IPS DF 6.9 (cell line): ENCODE measurements at regions not wholly inside any gene's neighbourhood (a gene's known extent, or its start where the extent isn't known, plus 50 kb on each side); places are given as distances from the start of the nearest gene placed in this dataset.

Experiments
- DNase-seq: peaks from one replicate; pipeline ENCODE4 v3.0.0-alpha.2; 2013; ENCODE audit warnings: low read depth, low spot score
- H3K27ac ChIP-seq: one replicate; pipeline ENCODE4 v1.5.1; 2013; ENCODE audit warnings: low read length, control low read depth
- H3K27me3 ChIP-seq: 2 replicates; pipeline ENCODE4 v1.6.1; 2013; ENCODE audit warnings: mild to moderate bottlenecking, low read length; ENCODE audit not compliant: control insufficient read depth, insufficient read depth
- H3K36me3 ChIP-seq: 2 replicates; pipeline ENCODE4 v1.6.1; 2013; ENCODE audit warnings: low read length; ENCODE audit not compliant: control insufficient read depth, insufficient read depth
- H3K4me1 ChIP-seq: 2 replicates; pipeline ENCODE4 v1.6.1; 2013; ENCODE audit warnings: low read length; ENCODE audit not compliant: control insufficient read depth, insufficient read depth
- H3K4me3 ChIP-seq: 2 replicates; pipeline ENCODE4 v1.5.1; 2013; ENCODE audit warnings: mild to moderate bottlenecking, low read length
- H3K9me3 ChIP-seq: 2 replicates; pipeline ENCODE4 v1.6.1; 2013; ENCODE audit warnings: low read length, inconsistent platforms; ENCODE audit not compliant: control insufficient read depth, insufficient read depth
- WGBS: extraction: QIAGEN DNeasy Blood & Tissue Kit; methylation state at CpG from one replicate; pipeline ENCODE4 v1.1.7; 2013; ENCODE audit warnings: mixed read lengths, missing lambda C conversion rate; ENCODE audit not compliant: insufficient read length, insufficient coverage; 5-methylcytosine and 5-hydroxymethylcytosine counted together

DNA sequence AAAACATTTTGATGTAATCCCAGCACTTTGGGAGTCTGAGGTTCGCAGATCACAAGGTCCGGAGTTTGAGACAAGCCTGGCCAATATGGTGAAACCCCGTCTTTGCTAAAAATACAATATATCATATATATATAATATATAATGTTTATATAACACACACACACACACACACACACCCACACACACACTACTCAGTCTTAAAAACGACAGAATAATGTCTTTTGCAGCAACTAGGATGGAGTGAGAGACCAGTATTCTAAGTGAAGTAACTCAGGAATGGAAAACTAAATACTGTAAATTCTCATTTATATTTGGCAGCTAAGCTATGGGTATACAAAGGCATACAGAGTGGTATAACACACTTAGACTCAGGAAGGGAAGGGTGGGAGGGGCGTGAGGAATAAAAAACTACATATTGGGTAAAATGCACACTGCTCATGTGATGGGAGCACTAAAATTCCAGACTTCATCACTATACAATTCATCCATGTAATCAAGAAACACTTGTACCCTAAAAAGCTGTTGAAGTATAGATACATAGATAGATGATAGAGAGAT, 231.2 kb upstream of the SEMA3A start:
- H3K9me3 ChIP-seq, result no peaks in the 10 kb centered on the region
- H3K4me1 ChIP-seq, result no peaks in the 10 kb centered on the region
- no CpG with 5 or more reads among the region's 5 CpGs for WGBS
- DNase-seq, result no peak
- no peak overlapping the region for H3K4me3 ChIP-seq
- H3K27ac ChIP-seq, result no peak overlapping the region
- no peaks in the 10 kb centered on the region for H3K36me3 ChIP-seq
- H3K27me3 ChIP-seq, result no peaks in the 10 kb centered on the region

DNA sequence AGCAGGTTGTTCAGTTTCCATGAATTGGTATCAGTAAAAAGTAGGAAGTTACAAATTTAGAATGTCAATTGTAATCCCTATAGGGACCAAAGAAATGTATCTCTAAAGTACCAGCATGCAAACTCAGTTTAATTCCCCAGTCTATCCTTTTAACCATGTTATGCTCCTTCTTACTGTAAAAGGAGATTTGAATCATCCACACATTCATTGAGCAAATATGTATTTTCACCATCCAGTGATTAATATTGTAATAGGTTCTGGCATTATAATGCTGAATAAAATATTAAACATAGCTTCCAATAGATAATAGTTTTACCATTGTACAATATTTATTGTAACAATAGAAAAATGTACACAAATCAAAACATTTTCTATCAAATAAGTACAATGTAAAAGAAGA, 228.2 kb upstream of the SEMA3A start:
- H3K9me3 ChIP-seq, result no peaks in the 10 kb centered on the region
- no peak for DNase-seq
- H3K27me3 ChIP-seq, result no peaks in the 10 kb centered on the region
- H3K27ac ChIP-seq, result no peak overlapping the region
- H3K36me3 ChIP-seq, result no peaks in the 10 kb centered on the region
- H3K4me1 ChIP-seq, result no peaks in the 10 kb centered on the region
- no peak overlapping the region for H3K4me3 ChIP-seq

DNA sequence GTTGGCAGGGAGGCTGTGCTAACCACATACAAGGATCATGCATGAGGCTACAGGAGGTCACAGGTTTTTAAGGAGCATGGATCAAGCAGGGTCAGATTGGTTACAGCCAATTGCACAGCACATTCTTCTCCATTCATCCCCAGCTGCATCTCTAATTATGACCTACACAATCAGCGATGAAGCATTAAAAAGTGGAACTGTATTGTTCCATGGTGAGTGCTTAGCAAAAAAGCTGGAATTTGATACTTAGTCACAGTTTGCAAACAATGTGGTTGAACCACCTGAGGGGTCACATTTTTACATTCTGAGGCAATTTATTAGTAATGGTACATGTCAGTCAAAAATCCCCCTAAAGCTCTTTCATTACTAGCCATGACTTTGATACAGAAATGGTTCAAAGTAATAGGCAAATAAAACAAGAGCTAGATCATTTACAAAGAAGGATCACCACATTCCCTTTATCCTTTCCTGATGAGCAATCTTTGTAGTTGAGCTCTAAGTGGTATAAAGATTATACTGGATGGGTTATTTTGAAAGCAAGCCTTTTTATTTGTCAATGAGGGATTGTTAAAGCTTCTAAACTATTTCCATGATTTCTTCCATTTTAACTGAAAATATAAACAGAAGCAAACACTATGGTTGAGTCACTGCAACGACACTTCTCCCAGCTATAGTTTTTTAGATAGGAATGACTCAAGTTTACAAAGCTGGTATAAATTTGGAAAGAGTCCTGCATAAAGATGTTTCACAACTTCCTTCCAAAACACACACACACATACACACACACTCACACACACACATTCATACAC, 217.8 kb upstream of the SEMA3A start:
- DNase-seq, result no peak
- Histone ChIP-seq H3K9me3 (no peaks in the 10 kb centered on the region), H3K4me1 (peaks cover 2% of the 10 kb centered on the region; the same call in 1 of the 2 replicates), H3K27me3 (no peaks in the 10 kb centered on the region), H3K27ac (no peak overlapping the region), H3K36me3 (no peaks in the 10 kb centered on the region), H3K4me3 (no peak overlapping the region)
- no CpG with 5 or more reads among the region's 2 CpGs for WGBS

DNA sequence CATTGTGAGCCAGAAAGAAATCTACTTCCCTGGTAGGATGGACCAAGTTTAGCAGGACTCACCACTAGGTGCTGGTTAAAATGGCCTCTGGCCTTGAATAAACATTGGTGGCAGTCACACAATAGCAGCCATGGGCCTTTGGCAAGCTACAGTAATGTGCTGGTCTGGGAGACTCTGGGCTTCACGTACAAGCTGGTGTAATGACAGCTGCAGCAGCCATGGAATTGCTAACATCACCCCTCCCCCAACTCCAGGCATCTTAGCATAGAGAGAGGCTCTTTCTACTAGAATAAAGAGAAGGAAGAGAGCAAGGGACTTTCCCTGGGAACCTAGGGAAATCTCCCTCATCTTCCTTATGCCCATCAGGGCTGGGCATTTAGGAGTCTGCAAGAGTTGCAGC, 205.1 kb upstream of the SEMA3A start:
- no peaks in the 10 kb centered on the region; the same call in 1 of the 2 replicates for H3K9me3 ChIP-seq
- H3K4me1 ChIP-seq, result no peaks in the 10 kb centered on the region

DNA sequence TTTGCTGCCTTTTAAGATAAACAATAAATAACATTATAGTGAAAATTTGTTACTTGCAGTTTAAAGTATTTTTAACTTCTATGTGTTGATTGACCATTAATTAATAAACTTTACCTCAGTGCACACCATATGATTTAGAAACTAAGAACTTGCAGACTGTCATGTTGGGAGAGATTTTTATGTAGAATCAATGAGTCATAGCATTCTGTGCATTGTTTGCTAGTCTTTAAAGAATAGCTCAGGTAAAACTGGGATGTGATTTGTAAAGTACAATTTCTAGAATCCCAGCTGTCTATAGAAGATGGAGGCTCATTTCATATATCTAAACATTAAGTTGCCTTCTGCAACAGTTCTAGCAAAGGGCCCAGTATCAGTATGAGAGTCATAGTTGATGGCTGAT, 199.6 kb upstream of the SEMA3A start:
- H3K27me3 ChIP-seq, result no peaks in the 10 kb centered on the region
- no peaks in the 10 kb centered on the region for H3K36me3 ChIP-seq
- no peak for DNase-seq
- no peaks in the 10 kb centered on the region for H3K9me3 ChIP-seq
- H3K4me3 ChIP-seq, result no peak overlapping the region
- H3K27ac ChIP-seq, result no peak overlapping the region
- H3K4me1 ChIP-seq, result no peaks in the 10 kb centered on the region

More for the DNA sequence above, 205.1 kb upstream of the SEMA3A start:
- Histone ChIP-seq H3K27ac (no peak overlapping the region), H3K36me3 (no peaks in the 10 kb centered on the region), H3K4me3 (no peak overlapping the region), H3K27me3 (no peaks in the 10 kb centered on the region)
- no CpG with 5 or more reads among the region's 1 CpG for WGBS
- DNase-seq, result no peak

DNA sequence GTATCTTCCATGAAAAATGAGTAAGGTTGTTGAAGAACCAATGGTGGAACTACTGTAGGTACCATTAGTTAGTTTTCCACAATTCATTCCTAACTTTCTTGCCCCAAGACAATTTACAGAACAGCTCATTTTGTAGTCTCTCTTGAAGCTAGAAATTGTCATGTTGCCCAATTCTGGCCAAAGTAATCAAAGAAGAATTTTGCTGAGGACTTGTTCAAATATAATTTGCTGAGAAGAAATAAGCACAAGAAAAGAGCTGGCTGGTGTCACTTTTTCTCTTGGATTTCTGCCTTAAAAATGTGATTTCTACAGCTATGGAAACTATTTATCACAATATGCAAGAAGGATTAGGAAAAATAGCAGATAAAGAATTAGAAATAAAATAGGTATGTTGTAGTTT, 199.2 kb upstream of the SEMA3A start:
- Histone ChIP-seq H3K27ac (no peak overlapping the region), H3K36me3 (no peaks in the 10 kb centered on the region), H3K4me1 (no peaks in the 10 kb centered on the region), H3K27me3 (no peaks in the 10 kb centered on the region), H3K4me3 (no peak overlapping the region), H3K9me3 (no peaks in the 10 kb centered on the region)
- DNase-seq, result no peak

DNA sequence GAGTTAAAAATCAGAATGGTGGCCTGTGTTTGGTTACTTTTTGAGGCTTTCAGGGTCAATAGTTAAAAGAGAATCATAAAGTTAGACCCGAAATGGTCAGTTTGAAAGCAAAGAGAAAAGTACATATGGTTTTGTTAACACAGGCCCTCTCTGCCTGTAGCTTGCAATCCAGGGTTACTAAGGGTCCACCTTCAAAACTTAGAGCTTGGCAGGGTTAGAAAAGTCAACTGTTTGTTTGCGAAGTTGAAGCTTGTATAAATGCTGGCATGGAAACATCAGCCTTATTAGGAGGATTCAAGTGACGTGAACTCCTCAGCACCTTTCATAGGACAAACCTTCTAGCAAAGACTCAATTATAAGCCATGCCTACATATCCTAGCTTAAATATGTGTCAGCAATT, 196.3 kb upstream of the SEMA3A start:
- H3K9me3 ChIP-seq, result no peaks in the 10 kb centered on the region
- H3K27me3 ChIP-seq, result no peaks in the 10 kb centered on the region
- no peak overlapping the region for H3K4me3 ChIP-seq
- WGBS, result no CpG with 5 or more reads among the region's 3 CpGs
- no peak overlapping the region for H3K27ac ChIP-seq
- no peaks in the 10 kb centered on the region for H3K4me1 ChIP-seq
- no peak for DNase-seq
- no peaks in the 10 kb centered on the region for H3K36me3 ChIP-seq

DNA sequence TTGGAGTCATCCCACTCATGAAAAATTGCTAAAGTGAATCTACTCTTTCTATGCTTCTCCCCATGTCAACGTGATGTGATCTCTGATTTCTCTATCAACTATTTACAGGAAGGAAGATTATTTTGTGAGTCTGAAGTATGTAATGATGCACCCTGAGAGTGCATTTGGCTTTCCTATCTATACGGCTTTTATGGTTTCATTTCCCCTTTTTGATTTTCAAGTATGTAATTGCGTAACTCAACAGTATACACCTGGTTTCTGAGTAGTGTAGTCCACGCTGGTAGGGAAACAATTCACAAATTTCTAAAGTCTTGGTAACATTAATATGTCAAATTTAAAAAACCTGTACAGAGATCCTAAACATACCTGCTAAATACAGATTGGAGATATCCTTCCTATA, 194.7 kb upstream of the SEMA3A start:
- no peaks in the 10 kb centered on the region for H3K36me3 ChIP-seq
- no peak overlapping the region for H3K27ac ChIP-seq
- no CpG with 5 or more reads among the region's 4 CpGs for WGBS
- DNase-seq, result no peak
- H3K27me3 ChIP-seq, result no peaks in the 10 kb centered on the region
- no peak overlapping the region for H3K4me3 ChIP-seq
- no peaks in the 10 kb centered on the region for H3K9me3 ChIP-seq
- H3K4me1 ChIP-seq, result no peaks in the 10 kb centered on the region

DNA sequence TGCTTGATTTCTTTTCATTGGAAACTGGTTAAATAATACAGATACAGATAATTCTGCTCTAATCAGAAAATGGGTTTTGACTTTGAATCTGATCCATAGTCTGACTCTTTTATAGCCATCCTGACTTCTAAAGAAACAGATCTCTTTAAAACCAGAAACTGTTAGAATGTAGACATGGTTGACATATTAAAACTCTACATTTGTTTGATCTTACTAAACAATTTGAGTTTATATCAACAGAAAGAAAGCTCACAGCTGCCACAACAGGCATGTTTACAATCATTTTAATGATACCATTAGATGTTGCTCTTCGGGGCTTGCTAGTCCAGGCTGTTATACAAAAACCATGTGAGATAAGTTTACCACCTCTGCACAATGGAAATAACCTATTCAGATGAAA, 193.0 kb upstream of the SEMA3A start:
- no peak overlapping the region for H3K27ac ChIP-seq
- no peak for DNase-seq

DNA sequence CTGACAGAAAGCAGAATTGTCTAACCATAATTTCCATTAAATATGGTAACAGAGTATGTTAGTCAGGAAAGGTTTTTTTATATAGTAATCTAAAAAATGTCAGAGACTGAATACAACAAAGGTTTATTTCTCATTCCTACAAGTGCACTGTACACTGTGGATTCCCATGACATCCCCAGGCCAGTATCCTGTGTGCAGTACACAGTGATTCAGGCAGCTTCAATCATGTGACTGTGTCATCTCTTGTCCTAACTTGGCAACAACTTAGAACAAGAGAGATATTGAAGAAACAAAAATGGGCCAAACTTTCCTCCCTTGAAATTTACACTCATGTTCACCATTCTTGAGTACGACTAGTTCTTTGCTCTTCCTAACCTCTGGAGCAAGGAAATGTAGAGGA, 189.8 kb upstream of the SEMA3A start:
- WGBS, result no CpG with 5 or more reads among the region's 1 CpG

More for the DNA sequence above, 193.0 kb upstream of the SEMA3A start:
- no peaks in the 10 kb centered on the region for H3K9me3 ChIP-seq
- no CpG with 5 or more reads among the region's 1 CpG for WGBS
- no peaks in the 10 kb centered on the region for H3K27me3 ChIP-seq
- H3K4me3 ChIP-seq, result no peak overlapping the region
- H3K36me3 ChIP-seq, result no peaks in the 10 kb centered on the region
- H3K4me1 ChIP-seq, result no peaks in the 10 kb centered on the region

DNA sequence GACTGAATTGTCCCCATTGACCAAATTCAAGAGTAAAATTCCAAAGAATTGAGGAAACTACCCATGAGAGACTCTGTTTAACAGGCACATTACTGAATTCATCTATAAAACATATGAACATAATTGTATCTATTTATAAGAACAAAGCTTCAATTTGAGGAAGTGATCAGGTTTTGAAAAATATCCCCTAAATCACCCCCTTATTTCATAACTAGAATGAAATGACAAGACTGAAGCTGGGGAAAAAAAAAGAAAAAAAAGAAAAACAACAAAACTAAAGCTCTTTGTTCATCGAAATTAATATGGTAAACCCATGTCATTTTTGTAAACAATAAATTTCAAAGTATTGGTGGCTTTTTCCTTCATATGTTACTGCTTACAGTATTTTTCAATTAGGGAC, 184.9 kb upstream of the SEMA3A start:
- DNase-seq, result no peak
- Histone ChIP-seq H3K36me3 (no peaks in the 10 kb centered on the region), H3K27ac (no peak overlapping the region), H3K4me3 (no peak overlapping the region), H3K4me1 (no peaks in the 10 kb centered on the region), H3K27me3 (no peaks in the 10 kb centered on the region), H3K9me3 (no peaks in the 10 kb centered on the region)
- no CpG with 5 or more reads among the region's 1 CpG for WGBS

More for the DNA sequence above, 189.8 kb upstream of the SEMA3A start:
- Histone ChIP-seq H3K9me3 (no peaks in the 10 kb centered on the region), H3K27ac (no peak overlapping the region), H3K27me3 (no peaks in the 10 kb centered on the region), H3K4me3 (no peak overlapping the region), H3K4me1 (no peaks in the 10 kb centered on the region), H3K36me3 (no peaks in the 10 kb centered on the region)
- DNase-seq, result no peak
